Right lobe of liver (tissue), 4 donors: ENCODE measurements at regions not wholly inside any gene's neighbourhood (a gene's known extent, or its start where the extent isn't known, plus 50 kb on each side); places are given as distances from the start of the nearest gene placed in this dataset.

ENCODE experiments used
- CTCF ChIP-seq, 4 donors: fragments of 200-600 bp in 3 of 4; fragments of 450-650 bp in 1 of 4; IDR thresholded peaks; one replicate each; pipeline versions ENCODE4 v1.5.1 to v1.8.0; 2016 to 2022; ENCODE audit warnings: antibody characterized with exemption in 4 of 4, mild to moderate bottlenecking in 2 of 4
- POLR2A ChIP-seq: fragments of 450-650 bp; IDR thresholded peaks from one replicate; pipeline ENCODE4 v1.6.1; 2017; ENCODE audit warnings: antibody characterized with exemption, mild to moderate bottlenecking
- donor health status: DM: no; HTN: no; CAD: no.
- donor health status: DM: no; HTN: no; CAD: no.
- donor health status: DM: no; HTN: yes; CAD: no.

GRCh38 chr16:51487880-51488279 lies 336.8 kb upstream of the SALL1 start:
- TF ChIP-seq POLR2A (no peak), CTCF (IDR thresholded peaks at IDR 0.05) (no peak)
